Astrocyte (in vitro differentiated cells and primary cell): ENCODE measurements at regions not wholly inside any gene's neighbourhood (a gene's known extent, or its start where the extent isn't known, plus 50 kb on each side); places are given as distances from the start of the nearest gene placed in this dataset.

Experiments
- DNase-seq: peaks from one replicate; pipeline ENCODE4 v3.0.0-alpha.2; 2010; ENCODE audit warnings: low read depth
- FAIRE-seq: peaks from 2 replicates; lab custom pipeline; 2011; peaks lifted over from hg19 to GRCh38; lab: Jason Lieb, UNC
- H2AFZ ChIP-seq: 2 replicates; pipeline ENCODE4 v1.6.0; 2012; ENCODE audit warnings: low read depth, low read length, inconsistent platforms
- H3K27ac ChIP-seq: 2 replicates; pipeline ENCODE4 v1.5.1; 2011; ENCODE audit warnings: low read depth, low read length, inconsistent platforms
- H3K27me3 ChIP-seq: 2 replicates; pipeline ENCODE4 v1.6.0; 2011; ENCODE audit warnings: low read length, inconsistent platforms; ENCODE audit not compliant: insufficient read depth
- H3K36me3 ChIP-seq: 2 replicates; pipeline ENCODE4 v1.5.1; 2011; ENCODE audit warnings: low read length, inconsistent platforms; ENCODE audit not compliant: insufficient read depth
- H3K4me1 ChIP-seq: 2 replicates; pipeline ENCODE4 v1.5.1; 2011; ENCODE audit warnings: low read length, inconsistent platforms; ENCODE audit not compliant: insufficient read depth
- H3K4me2 ChIP-seq: 2 replicates; pipeline ENCODE4 v1.6.0; 2012; ENCODE audit warnings: low read length, inconsistent platforms
- H3K4me3 ChIP-seq: 2 replicates; pipeline ENCODE4 v1.5.1; 2011; ENCODE audit warnings: low read depth, mild to moderate bottlenecking, low read length, inconsistent platforms; ENCODE audit not compliant: insufficient read depth
- H3K79me2 ChIP-seq: 2 replicates; pipeline ENCODE4 v1.6.0; 2012; ENCODE audit warnings: mild to moderate bottlenecking, low read length, inconsistent platforms; ENCODE audit not compliant: insufficient read depth
- H3K9ac ChIP-seq: 2 replicates; pipeline ENCODE4 v1.6.0; 2012; ENCODE audit warnings: mild to moderate bottlenecking, low read length, inconsistent platforms
- H3K9me3 ChIP-seq: 2 replicates; pipeline ENCODE4 v1.5.1; 2012; ENCODE audit warnings: low read depth, mild to moderate bottlenecking, low read length, inconsistent platforms; ENCODE audit not compliant: insufficient read depth
- H4K20me1 ChIP-seq: 2 replicates; pipeline ENCODE4 v1.6.0; 2012; ENCODE audit warnings: low read length, inconsistent platforms; ENCODE audit not compliant: insufficient read depth
- H3K27ac Mint-ChIP-seq: one replicate; pipeline ENCODE4 v1.8.0; 2021; ENCODE audit warnings: mild to moderate bottlenecking, mixed read lengths; ENCODE audit not compliant: unreplicated experiment
- H3K27me3 Mint-ChIP-seq: one replicate; pipeline ENCODE4 v1.8.0; 2021; ENCODE audit warnings: low read depth, mixed read lengths; ENCODE audit not compliant: unreplicated experiment
- H3K36me3 Mint-ChIP-seq: one replicate; pipeline ENCODE4 v1.8.0; 2021; ENCODE audit warnings: low read depth, mixed read lengths; ENCODE audit not compliant: unreplicated experiment
- H3K4me1 Mint-ChIP-seq: one replicate; pipeline ENCODE4 v1.8.0; 2021; ENCODE audit warnings: low read depth, mixed read lengths; ENCODE audit not compliant: unreplicated experiment
- H3K4me3 Mint-ChIP-seq: one replicate; pipeline ENCODE4 v1.8.0; 2021; ENCODE audit warnings: mild to moderate bottlenecking, moderate library complexity, mixed read lengths; ENCODE audit not compliant: unreplicated experiment
- H3K9me3 Mint-ChIP-seq: one replicate; pipeline ENCODE4 v1.8.0; 2021; ENCODE audit warnings: mild to moderate bottlenecking, mixed read lengths; ENCODE audit not compliant: unreplicated experiment
- CTCF ChIP-seq: IDR thresholded peaks from 2 replicates; pipeline ENCODE4 v1.5.1; 2011; ENCODE audit warnings: low read depth, mild to moderate bottlenecking, inconsistent platforms, low read length, moderate library complexity; ENCODE audit not compliant: insufficient read depth
- EZH2 ChIP-seq: IDR thresholded peaks from 2 replicates; pipeline ENCODE4 v1.6.1; 2012; ENCODE audit warnings: mild to moderate bottlenecking, low read length, inconsistent platforms; ENCODE audit not compliant: insufficient read depth

GRCh38 chrX:102067966-102068723, 57.3 kb upstream of the TCEAL2 start:
- Histone ChIP-seq H3K9ac (no peak overlapping the region), H2AFZ (no peak overlapping the region), H3K36me3 (no peaks in the 10 kb centered on the region), H3K27ac (no peak overlapping the region), H3K79me2 (no peaks in the 10 kb centered on the region), H3K4me2 (no peak overlapping the region), H3K27me3 (no peaks in the 10 kb centered on the region), H3K9me3 (no peaks in the 10 kb centered on the region), H3K4me3 (no peak overlapping the region), H3K4me1 (no peaks in the 10 kb centered on the region), H4K20me1 (no peaks in the 10 kb centered on the region)
- H3K27me3 Mint-ChIP-seq, result no peaks in the 10 kb centered on the region
- H3K4me1 Mint-ChIP-seq, result no peaks in the 10 kb centered on the region
- DNase-seq (no peak), FAIRE-seq (peak; percentile 88)
- TF ChIP-seq CTCF (peak; percentile 26), EZH2 (no peak)
- H3K4me3 Mint-ChIP-seq, result no peak overlapping the region
- no peak overlapping the region for H3K27ac Mint-ChIP-seq
- H3K36me3 Mint-ChIP-seq, result no peaks in the 10 kb centered on the region
- no peaks in the 10 kb centered on the region for H3K9me3 Mint-ChIP-seq

GRCh38 chrX:102063445-102064074, 61.9 kb upstream of the TCEAL2 start:
- no peak overlapping the region for H3K4me3 Mint-ChIP-seq
- H3K27me3 Mint-ChIP-seq, result no peaks in the 10 kb centered on the region
- Histone ChIP-seq H3K27ac (no peak overlapping the region), H2AFZ (no peak overlapping the region), H3K4me2 (no peak overlapping the region), H4K20me1 (no peaks in the 10 kb centered on the region), H3K9ac (no peak overlapping the region), H3K9me3 (no peaks in the 10 kb centered on the region), H3K36me3 (no peaks in the 10 kb centered on the region), H3K4me3 (no peak overlapping the region), H3K79me2 (no peaks in the 10 kb centered on the region), H3K27me3 (no peaks in the 10 kb centered on the region), H3K4me1 (no peaks in the 10 kb centered on the region)
- H3K36me3 Mint-ChIP-seq, result no peaks in the 10 kb centered on the region
- H3K9me3 Mint-ChIP-seq, result no peaks in the 10 kb centered on the region
- no peak overlapping the region for H3K27ac Mint-ChIP-seq
- FAIRE-seq, result peak; percentile 23
- TF ChIP-seq EZH2 (no peak), CTCF (no peak)
- H3K4me1 Mint-ChIP-seq, result no peaks in the 10 kb centered on the region
- DNase-seq, result no peak

GRCh38 chrX:102044496-102044895, 81.0 kb upstream of the TCEAL2 start:
- Mint-ChIP-seq H3K27me3 (no peaks in the 10 kb centered on the region), H3K4me3 (no peak overlapping the region), H3K4me1 (no peaks in the 10 kb centered on the region), H3K27ac (no peak overlapping the region), H3K36me3 (no peaks in the 10 kb centered on the region), H3K9me3 (no peaks in the 10 kb centered on the region)
- Histone ChIP-seq H2AFZ (no peak overlapping the region), H3K4me2 (no peak overlapping the region), H3K27ac (no peak overlapping the region), H3K9me3 (no peaks in the 10 kb centered on the region), H3K9ac (no peak overlapping the region), H4K20me1 (no peaks in the 10 kb centered on the region), H3K27me3 (no peaks in the 10 kb centered on the region), H3K79me2 (no peaks in the 10 kb centered on the region), H3K36me3 (no peaks in the 10 kb centered on the region), H3K4me1 (no peaks in the 10 kb centered on the region), H3K4me3 (no peak overlapping the region)
- FAIRE-seq (no peak), DNase-seq (no peak)
- no peak for TF ChIP-seq EZH2
- TF ChIP-seq CTCF, result no peak
